ENCODE measurements at regions not wholly inside any gene's neighbourhood (a gene's known extent, or its start where the extent isn't known, plus 50 kb on each side); places are given as distances from the start of the nearest gene placed in this dataset.

DNA sequence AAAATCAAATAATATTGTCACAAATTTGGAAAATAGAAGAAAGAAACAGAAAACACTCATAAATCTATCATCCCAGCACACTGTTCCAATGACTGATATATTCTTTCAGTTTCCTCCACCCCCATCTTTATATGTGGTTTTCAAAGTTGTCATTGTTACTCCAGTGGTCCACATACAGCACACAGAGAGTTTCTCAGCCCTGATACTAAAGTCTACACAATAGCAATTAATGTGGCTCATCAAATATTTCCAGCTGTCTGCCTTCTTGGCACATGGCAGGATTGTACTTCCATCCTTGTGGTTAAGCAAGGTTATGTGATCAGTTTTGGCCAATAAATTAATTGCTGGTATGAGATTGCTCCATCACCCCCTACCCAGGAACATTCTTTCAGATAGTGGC, 221.7 kb downstream of the PDCD6IP start (continued):
- TF ChIP-seq YBX1 (IDR thresholded peaks at IDR 0.05): no peak
- no peak for TF ChIP-seq KDM1A (IDR thresholded peaks at IDR 0.05; ENCODE audit: borderline replicate concordance)
- TF ChIP-seq ZZZ3 (IDR thresholded peaks at IDR 0.05; ENCODE audit: control insufficient read depth, insufficient read length, low read depth): no peak
- TF ChIP-seq MEF2B (IDR thresholded peaks at IDR 0.05; ENCODE audit: partially characterized antibody, poor library complexity, severe bottlenecking): no peak
- TF ChIP-seq, protein P1, sequence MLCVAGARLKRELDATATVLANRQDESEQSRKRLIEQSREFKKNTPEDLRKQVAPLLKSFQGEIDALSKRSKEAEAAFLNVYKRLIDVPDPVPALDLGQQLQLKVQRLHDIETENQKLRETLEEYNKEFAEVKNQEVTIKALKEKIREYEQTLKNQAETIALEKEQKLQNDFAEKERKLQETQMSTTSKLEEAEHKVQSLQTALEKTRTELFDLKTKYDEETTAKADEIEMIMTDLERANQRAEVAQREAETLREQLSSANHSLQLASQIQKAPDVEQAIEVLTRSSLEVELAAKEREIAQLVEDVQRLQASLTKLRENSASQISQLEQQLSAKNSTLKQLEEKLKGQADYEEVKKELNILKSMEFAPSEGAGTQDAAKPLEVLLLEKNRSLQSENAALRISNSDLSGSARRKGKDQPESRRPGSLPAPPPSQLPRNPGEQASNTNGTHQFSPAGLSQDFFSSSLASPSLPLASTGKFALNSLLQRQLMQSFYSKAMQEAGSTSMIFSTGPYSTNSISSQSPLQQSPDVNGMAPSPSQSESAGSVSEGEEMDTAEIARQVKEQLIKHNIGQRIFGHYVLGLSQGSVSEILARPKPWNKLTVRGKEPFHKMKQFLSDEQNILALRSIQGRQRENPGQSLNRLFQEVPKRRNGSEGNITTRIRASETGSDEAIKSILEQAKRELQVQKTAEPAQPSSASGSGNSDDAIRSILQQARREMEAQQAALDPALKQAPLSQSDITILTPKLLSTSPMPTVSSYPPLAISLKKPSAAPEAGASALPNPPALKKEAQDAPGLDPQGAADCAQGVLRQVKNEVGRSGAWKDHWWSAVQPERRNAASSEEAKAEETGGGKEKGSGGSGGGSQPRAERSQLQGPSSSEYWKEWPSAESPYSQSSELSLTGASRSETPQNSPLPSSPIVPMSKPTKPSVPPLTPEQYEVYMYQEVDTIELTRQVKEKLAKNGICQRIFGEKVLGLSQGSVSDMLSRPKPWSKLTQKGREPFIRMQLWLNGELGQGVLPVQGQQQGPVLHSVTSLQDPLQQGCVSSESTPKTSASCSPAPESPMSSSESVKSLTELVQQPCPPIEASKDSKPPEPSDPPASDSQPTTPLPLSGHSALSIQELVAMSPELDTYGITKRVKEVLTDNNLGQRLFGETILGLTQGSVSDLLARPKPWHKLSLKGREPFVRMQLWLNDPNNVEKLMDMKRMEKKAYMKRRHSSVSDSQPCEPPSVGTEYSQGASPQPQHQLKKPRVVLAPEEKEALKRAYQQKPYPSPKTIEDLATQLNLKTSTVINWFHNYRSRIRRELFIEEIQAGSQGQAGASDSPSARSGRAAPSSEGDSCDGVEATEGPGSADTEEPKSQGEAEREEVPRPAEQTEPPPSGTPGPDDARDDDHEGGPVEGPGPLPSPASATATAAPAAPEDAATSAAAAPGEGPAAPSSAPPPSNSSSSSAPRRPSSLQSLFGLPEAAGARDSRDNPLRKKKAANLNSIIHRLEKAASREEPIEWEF (IDR thresholded peaks at IDR 0.05; ENCODE audit: insufficient replicate concordance, low read depth, low read length): no peak
- no peak for TF ChIP-seq TCF3 (IDR thresholded peaks at IDR 0.05; ENCODE audit: borderline replicate concordance, insufficient read depth, low read depth, low read length)
- TF ChIP-seq, protein P2, sequence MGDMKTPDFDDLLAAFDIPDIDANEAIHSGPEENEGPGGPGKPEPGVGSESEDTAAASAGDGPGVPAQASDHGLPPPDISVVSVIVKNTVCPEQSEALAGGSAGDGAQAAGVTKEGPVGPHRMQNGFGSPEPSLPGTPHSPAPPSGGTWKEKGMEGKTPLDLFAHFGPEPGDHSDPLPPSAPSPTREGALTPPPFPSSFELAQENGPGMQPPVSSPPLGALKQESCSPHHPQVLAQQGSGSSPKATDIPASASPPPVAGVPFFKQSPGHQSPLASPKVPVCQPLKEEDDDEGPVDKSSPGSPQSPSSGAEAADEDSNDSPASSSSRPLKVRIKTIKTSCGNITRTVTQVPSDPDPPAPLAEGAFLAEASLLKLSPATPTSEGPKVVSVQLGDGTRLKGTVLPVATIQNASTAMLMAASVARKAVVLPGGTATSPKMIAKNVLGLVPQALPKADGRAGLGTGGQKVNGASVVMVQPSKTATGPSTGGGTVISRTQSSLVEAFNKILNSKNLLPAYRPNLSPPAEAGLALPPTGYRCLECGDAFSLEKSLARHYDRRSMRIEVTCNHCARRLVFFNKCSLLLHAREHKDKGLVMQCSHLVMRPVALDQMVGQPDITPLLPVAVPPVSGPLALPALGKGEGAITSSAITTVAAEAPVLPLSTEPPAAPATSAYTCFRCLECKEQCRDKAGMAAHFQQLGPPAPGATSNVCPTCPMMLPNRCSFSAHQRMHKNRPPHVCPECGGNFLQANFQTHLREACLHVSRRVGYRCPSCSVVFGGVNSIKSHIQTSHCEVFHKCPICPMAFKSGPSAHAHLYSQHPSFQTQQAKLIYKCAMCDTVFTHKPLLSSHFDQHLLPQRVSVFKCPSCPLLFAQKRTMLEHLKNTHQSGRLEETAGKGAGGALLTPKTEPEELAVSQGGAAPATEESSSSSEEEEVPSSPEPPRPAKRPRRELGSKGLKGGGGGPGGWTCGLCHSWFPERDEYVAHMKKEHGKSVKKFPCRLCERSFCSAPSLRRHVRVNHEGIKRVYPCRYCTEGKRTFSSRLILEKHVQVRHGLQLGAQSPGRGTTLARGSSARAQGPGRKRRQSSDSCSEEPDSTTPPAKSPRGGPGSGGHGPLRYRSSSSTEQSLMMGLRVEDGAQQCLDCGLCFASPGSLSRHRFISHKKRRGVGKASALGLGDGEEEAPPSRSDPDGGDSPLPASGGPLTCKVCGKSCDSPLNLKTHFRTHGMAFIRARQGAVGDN (IDR thresholded peaks at IDR 0.05): no peak
- TF ChIP-seq, protein P3, sequence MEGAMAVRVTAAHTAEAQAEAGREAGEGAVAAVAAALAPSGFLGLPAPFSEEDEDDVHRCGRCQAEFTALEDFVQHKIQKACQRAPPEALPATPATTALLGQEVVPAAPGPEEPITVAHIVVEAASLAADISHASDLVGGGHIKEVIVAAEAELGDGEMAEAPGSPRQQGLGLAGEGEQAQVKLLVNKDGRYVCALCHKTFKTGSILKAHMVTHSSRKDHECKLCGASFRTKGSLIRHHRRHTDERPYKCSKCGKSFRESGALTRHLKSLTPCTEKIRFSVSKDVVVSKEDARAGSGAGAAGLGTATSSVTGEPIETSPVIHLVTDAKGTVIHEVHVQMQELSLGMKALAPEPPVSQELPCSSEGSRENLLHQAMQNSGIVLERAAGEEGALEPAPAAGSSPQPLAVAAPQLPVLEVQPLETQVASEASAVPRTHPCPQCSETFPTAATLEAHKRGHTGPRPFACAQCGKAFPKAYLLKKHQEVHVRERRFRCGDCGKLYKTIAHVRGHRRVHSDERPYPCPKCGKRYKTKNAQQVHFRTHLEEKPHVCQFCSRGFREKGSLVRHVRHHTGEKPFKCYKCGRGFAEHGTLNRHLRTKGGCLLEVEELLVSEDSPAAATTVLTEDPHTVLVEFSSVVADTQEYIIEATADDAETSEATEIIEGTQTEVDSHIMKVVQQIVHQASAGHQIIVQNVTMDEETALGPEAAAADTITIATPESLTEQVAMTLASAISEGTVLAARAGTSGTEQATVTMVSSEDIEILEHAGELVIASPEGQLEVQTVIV (IDR thresholded peaks at IDR 0.05; ENCODE audit: borderline replicate concordance, partially characterized antibody): no peak
- no peak for TF ChIP-seq SMC3 (IDR thresholded peaks at IDR 0.05; ENCODE audit: borderline replicate concordance, low read length)
